ENCODE measurements at regions not wholly inside any gene's neighbourhood (a gene's known extent, or its start where the extent isn't known, plus 50 kb on each side); places are given as distances from the start of the nearest gene placed in this dataset.
"Not testable (repeated sequence)": the region's sequence is repeated elsewhere in the genome, so short reads cannot be mapped to it uniquely, and the experiment has no call there.

DNA sequence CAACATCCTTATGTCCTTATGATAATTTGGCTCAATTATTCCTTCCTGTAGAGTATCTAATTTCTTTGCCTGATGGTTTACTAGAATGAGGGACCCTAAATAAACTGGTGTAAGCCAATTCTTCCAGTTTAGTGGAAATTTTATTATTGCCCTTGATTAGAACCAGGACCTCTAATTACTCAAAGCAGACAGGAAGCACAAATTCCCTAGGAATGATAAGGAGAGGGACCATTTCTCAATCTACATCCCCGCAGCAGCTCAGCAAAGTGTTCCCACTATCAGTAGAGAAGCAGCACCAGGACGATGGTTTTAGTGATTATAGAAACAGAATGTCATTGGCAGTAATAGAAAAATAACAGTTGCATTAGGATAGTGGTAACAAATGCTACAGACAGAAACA is 97.1 kb downstream of the PLPPR4 start:
- no peak for DNase-seq

DNA sequence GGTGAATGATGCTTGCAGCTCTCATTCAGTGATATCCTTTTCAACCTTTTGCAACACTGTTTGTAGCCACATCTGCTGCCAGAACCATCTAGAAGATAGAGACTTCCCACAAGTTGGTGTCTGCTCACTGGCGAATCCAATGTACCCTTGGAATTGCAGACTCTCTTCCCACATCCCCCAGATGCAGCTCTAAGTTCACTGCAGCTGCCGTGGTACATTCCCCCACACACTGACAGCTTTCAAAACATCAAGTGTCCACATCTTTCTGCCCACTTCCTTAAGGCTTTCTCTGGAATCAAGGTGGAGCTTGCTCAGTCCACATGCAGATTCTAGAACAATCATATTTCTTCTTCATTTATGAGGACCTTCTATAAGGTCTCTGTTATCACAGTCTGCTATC is 99.2 kb downstream of the PLPPR4 start:
- DNase-seq: no peak

DNA sequence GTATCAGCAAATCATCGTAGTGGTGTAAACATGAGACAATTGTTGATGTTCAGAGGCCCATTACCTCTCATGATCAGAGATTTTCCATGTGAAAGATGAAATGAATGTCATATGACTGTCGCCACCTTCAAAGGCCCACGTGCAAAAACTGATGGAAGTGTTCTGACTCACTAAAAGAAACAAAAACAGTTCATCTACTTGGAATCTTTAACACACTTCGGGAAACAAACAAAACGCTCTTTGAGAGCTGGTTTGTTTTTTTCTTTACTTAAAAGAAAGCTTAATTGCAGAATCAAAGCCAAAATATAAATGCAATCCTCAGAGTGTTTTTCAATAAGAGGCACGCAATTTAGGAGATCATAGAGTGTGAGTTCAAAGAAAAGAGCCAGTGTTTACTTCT is 100.8 kb downstream of the PLPPR4 start:
- DNase-seq: no peak

DNA sequence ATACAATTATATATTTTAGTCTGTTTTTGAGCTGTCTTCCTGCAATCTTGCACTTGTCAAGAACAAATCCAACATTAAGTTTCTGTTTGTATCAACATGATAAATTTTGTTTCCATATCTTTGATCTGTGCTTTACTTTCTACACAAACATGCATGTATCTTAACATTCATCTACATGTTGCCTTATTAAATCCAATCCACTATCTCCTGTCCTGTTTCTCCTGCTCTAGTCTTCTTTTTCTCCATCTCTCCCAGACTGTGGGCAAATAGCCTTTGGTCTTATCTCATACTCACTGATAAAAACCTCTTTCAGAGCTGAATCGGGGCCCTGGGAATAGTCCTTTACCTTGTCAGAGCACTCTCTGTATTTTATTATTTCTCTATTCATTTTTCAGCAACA is 101.3 kb downstream of the PLPPR4 start:
- no peak for DNase-seq

DNA sequence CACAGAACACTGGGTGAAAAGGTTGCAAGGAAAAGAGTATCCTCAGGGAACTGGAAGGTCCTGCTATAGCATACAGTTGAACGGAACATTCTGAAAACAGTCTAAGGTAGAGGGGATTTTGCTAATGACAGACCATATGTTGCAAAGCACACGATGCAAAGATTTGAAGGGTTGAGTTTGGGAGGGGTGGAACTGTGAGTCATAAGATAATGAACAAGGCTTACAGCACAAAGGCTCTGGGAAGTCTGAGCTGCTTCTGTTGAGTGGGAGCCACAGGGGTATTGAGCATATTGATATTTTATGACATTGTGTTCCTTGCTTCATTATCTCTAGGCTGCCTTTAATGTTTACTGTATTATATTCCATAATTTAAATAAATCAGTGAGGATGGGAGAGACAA is 104.9 kb downstream of the PLPPR4 start:
- no peak for DNase-seq

DNA sequence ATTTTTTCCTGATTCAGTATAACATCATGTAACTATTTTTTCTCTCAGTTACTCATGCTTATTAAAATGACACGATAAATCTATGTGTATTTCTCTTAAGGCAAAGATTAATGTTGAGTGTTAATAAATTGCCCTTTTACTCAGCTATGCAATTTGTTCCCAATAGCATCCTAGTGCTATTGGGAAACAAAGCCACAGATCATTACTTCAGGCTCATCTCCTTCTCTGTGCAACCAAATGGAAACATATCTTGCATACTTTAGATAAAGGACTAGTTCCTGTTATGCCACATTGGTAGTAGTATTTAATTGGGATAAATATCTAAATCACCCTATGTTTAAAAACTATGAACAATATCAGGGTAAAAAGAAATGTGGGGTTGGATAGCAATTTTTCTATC is 106.2 kb downstream of the PLPPR4 start:
- no peak for DNase-seq

DNA sequence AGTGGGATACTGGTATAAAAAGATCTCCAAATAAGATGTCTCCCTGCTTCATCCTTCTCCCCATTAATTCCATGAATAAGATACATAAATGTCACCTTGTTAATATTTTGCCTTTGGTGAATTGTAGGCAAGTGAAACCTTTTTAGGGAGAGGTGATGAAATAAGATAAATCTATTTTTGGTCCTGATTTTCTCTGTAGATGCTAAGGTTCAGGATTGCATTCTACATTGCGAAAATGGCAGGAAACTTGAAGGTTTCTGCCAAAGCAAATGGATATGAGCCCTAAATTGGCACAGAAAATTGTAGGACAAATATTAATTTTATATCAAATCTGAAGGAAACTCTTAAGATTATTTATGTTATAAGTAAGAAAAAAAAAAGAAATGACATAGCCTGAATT is 107.1 kb downstream of the PLPPR4 start:
- no peak for DNase-seq

DNA sequence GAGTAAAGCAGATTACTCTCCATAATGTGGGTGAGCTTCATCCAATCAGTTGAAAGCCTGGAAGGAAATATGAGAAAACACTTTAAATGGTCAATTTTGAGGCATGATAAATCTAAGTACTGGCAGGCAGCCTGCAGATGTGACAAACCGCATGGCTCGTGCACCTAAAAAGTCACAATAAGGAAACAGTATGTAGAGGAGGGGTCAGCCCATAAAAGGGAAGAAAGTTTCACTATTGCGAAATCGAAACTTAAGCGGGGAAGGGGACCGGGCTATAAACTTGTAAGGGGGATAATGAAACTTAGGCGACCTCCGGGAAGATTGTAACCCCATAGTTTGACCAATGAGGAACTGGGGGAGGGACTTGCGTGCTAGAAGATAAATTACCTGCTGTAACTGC is 109.8 kb downstream of the PLPPR4 start:
- DNase-seq: no peak

DNA sequence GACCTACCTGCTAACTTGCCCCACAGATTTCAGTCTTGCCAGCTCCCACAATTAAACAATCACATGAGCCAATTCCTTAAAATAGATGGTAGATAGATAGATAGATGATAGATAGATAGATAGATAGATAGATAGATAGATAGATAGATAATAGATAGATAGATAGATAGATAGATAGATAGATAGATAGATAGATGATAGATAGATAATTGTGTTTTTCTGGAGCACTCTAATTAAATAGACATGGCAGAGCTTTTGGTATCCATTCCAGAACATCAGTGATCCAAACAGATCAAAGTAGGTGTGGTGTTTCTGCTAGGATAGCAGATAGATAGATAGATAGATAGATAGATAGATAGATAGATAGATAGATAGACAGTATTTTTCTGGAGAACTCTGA is 110.4 kb downstream of the PLPPR4 start:
- DNase-seq: not testable (repeated sequence)

DNA sequence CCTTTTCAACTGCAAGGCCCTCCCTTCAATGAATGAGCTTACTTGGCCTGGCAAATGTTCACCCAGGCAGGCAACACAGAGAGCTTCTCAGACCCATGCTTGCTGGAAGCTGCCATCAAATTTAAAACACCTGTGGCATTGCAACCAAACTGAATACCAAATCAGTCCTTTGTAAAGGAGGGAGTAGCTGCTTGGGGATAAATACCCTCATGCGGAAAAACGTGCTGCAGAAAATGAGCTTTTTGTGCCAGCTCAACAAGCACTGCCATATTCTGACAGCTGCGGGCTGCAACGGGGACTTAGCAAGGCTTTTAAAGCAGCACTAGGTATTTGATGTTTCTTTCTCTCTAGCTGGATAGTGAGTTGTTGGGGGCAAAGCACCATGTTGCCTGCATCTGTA is 119.7 kb downstream of the PLPPR4 start:
- DNase-seq: no peak

DNA sequence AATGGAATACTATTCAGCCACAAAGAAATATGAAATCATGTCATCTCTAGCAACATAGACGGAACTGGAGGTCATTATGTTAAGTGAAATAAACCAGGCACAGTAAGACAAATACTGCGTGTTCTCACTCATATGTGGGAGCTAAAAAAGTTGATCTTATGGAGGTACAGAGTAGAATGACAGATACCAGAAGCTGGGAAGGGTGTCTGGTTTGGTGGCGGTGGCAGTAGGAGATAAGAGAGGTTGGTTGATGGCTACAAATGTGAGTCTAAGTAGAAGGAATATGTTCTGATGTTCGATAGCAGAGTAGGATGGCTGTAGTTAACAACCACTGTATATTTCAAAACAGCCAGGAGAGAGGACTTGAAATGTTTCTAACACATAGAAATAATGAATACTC is 121.6 kb downstream of the PLPPR4 start:
- DNase-seq: no peak

DNA sequence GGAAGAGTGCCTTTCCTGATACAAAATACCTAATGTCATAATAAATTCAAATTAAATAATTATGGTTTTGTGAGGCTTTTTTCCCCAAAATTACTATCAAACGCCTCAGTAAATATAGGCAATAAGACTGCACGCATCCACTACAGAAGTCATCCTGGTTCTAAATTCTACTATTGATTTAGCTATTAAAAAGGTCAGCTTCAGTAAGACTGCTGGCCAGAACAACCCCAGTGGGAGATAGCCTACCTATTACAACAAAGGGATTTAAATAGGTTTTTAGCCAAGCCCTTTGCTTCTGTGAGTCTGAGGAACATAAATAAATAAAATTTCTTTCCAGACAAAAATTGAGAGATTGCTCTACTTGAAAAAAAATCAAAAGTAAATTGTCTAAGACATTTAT is 132.1 kb downstream of the PLPPR4 start:
- no peak for DNase-seq

DNA sequence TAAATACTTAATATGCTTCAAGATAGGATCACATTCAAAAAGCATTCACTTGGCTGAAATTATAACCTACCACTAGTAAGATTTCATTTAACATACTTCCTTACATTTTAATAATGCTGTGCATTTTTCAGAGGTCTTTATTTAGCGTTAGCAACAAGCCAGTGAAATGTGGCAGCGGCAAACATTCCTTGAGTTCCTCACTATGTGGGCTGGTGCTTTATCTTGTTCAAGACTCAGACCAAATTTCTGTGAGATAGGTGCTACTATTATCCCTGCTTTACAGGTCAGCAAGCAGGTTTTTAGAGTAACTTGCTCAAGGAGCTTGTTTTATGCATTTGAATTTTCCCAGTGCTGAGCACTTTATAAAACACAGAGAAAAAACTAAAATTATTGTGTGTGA is 132.7 kb downstream of the PLPPR4 start:
- no peak for DNase-seq

DNA sequence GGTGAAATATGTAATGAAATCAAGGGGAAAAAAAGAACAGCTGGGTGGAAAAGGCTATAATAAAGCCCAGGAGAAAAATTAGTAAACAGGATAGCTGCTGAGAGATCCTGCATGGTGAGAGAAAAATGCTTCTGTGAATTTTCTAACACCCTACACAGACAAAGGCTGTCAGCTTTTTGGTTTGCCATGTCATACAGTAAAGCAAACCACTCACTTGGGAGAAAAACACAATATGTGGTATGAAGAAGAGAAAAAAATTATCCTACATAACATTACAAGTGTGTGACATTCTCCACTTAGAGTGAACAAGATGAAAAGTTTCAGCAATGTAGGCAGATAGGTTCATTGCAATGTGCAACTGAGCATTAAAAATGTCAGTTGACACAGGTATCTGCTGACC is 133.6 kb downstream of the PLPPR4 start:
- no peak for DNase-seq

DNA sequence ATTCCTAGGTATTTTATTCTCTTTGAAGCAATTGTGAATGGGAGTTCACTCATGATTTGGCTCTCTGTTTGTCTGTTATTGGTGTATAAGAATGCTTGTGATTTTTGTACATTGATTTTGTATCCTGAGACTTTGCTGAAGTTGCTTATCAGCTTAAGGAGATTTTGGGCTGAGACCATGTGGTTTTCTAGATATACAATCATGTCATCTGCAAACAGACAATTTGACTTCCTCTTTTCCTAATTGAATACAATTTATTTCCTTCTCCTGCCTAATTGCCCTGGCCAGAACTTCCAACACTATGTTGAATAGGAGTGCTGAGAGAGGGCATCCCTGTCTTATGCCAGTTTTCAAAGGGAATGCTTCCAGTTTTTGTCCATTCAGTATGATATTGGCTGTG is 137.3 kb downstream of the PLPPR4 start:
- DNase-seq: not testable (repeated sequence)

DNA sequence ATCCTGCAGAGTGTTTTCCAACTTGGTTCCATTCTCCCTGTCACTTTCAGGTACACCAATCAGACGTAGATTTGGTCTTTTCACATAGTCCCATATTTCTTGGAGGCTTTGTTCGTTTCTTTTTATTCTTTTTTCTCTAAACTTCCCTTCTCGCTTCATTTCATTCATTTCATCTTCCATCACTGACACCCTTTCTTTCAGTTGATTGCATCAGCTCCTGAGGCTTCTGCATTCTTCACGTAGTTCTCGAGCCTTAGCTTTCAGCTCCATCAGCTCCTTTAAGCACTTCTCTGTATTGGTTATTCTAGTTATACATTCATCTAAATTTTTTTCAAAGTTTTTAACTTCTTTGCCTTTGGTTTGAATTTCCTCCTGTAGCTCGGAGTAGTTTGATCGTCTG is 140.1 kb downstream of the PLPPR4 start:
- not testable (repeated sequence) for DNase-seq

DNA sequence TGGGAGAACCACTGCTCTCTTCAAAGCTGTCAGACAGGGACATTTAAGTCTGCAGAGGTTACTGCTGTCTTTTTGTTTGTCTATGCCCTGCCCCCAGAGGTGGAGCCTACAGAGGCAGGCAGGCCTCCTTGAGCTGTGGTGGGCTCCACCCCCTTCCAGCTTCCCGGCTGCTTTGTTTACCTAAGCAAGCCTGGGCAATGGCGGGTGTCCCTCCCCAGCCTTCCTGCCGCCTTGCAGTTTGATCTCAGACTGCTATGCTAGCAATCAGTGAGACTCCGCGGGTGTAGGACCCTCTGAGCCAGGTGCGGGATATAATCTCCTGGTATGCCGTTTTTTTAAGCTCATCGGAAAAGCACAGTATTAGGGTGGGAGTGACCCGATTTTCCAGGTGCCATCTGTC is 141.0 kb downstream of the PLPPR4 start:
- DNase-seq: not testable (repeated sequence)

DNA sequence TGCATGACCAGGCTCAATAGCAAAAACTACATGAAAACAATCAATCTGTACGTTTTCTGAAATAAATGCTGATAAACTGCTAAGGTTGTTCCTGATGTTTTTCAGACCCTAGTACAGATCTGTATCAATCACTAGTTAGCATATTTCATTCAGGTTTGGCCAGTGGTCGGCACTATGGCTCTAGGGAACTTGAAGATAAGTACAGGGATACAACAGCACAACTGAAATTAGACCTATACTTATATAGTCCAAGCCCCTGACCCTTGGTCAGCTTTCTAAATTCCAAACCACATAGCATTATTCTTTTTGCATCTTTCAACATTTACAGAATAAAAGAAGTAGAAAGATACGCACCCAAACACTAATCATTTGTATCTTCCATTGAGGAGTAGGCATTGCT is 142.7 kb downstream of the PLPPR4 start:
- no peak for DNase-seq

DNA sequence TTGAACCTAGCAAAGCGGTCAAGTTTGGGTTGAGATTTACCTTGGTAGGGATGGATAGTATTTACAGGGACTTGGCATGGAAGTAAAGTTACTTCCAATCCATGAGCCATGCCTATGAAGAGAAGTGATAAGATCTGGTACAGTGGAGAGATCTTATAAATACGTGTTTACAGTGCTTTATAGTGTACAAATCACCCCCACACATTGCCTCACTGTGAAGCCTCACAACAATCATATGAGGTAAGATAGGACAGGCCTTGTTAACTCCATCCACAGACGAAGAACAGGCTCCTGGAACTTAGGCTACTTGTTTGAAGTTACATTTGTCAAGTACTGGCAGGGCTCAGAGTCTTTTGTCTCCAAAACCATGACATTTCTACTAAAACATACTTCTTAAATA is 159.8 kb downstream of the PLPPR4 start:
- DNase-seq: no peak

DNA sequence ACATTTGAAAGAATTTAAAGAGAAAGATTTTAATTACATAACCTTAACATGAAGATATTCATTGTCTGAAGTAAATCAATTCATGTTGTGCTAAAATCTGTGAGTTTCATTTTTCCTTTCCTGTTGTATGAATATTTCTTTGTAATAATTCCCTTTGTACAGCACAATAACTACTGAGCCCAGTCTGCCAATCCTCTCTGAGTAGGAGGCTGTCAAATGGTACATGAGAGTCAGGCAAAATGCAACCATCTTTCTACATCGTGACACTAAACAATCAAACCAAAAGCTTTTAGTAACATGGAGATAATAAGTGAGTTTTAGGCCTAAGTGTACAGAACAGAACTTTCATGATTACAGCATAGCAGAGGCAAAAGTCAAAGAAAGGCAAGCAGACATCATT is 165.5 kb downstream of the PLPPR4 start:
- no peak for DNase-seq

DNA sequence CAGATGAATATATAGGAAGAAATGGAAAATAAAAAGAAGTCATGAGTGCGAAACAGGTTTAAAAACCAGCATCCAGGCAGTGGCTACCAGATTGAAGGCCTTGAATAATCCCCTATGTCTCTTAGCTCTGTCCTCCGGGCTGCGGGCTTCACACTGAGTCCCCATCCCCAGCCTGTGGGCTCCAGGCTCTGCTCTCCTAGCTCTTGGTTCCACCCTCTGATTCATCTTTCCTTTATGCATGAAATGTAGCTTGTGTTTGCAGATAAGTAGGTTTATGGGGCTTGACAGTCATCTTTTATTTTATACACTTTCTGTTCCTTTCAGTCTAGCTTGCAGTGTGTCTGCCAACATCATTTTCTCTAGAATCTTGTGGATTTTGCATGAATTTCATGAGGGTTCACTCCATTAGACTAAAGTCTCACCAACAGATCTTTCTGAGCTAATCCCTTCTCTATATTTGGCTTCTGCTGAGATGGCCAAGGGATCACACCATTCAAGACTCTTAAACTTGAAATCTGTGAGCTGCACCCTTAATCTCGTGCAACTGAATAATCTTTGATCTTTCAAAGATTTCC is 174.5 kb downstream of the PLPPR4 start:
- DNase-seq: no peak

DNA sequence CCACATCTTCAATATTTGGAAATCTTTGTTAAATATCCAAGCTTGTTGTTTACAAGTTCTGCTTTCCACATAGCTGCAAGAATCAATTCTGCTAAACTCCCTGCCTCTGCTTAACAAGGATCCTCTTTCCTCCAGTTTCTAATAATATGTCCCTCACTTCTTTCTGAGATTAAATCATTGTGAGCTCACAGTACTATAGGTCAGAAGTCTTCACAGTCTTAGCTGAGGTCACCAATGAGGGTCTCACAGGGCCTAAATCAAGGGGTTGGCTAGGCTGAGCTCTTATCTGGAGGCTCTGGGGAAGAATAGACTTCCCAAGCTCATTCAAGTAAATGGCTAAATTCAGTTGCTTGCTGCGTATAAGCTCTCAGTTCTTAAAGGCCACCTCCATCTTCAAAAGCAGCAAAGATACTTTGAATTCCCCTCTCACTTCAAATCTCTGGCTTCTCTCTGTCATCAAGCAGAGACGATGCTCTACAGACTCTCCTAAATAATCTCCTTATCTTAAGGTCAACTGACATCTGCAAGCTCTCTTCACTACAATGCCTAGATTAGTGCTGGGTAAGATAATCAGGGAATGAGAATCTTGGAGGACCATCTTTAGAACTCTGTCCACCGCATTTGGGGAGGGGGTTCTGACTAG is 175.3 kb downstream of the PLPPR4 start:
- DNase-seq: no peak

DNA sequence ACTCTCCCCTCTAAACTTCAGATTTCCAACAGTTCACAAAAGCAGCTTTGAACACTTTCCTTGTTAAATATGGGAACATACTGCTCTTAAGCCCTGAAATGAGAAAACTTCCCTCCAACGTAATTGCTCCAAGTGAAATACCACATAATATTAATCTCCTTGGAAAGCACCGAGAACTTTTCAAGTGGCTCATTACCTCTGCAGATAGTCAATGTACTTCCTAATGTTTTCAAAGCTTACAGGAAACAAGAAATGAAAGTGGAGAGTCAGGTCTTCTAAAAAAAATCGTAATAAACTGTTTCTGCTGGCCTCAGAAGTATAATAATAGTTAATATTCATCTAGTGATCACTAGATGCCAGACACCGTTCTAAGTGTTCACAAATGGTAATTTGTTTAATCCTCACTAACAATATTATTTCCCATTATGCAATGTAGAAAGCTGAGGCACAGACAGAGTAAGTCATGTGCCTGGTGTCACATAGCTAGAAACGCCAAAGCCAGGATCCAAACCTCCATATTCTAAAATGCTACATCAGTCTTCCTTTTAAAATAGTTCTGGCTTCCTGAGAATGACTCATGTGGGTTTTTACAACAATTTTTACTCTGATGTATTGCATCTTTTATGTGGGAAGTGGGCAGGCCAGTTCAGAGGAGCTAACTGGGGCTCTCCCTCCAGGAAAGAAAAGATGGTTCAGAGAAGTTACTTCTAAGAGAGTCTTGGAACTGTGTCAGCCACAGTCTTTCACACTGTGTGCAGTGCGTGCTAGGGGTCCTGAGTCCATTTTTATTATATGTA is 177.2 kb downstream of the PLPPR4 start:
- no peak for DNase-seq

DNA sequence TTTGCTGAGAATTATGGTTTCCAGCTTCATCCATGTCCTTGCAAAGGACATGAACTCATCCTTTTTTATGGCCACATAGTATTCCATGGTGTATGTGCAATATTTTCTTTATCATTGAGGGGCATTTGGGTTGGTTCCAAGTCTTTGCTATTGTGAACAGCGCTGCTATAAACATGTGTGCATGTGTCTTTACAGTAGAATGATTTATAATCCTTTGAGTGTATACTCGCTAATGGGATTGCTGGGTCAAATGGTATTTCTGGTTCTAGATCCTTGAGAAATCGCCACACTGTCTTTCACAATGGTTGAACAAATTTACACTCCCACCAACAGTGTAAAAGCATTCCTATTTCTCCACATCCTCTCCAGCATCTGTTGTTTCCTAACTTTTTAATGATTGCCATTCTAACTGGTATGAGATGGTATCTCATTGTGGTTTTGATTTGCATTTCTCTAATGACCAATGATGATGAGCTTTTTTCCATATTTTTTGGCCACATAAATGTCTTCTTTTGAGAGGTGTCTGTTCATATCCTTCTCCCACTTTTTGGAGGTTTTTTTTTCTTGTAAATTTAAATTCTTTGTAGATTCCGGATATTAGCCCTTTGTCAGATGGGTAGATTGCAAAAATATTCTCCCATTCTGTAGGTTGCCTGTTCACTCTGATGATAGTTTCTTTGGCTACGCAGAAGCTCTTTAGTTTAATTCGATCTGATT is 180.1 kb downstream of the PLPPR4 start:
- not testable (repeated sequence) for DNase-seq
